ENCODE measurements at regions not wholly inside any gene's neighbourhood (a gene's known extent, or its start where the extent isn't known, plus 50 kb on each side); places are given as distances from the start of the nearest gene placed in this dataset.

- Histone ChIP-seq H3K36me3 (no peaks in the 10 kb centered on the region), H3K9me3 (peaks cover 0 to 13% (median 0%) of the 10 kb centered on the region in 4 donors), H3K27ac (no peak overlapping the region), H3K4me1 (no peaks in the 10 kb centered on the region), H3K4me3 (no peak overlapping the region), H3K27me3 (no peaks in the 10 kb centered on the region)
- TF ChIP-seq POLR2A (IDR thresholded peaks at IDR 0.05) (no peak), EP300 (IDR thresholded peaks at IDR 0.05) (no peak), CTCF (IDR thresholded peaks at IDR 0.05) (no peak)
- 90 to 96% methylated on average over 2 of the region's 2 CpGs for WGBS, 2 donors
- DNase-seq (ENCODE audit: low spot score in 2 of 2): no peak
Observed at GRCh38 chr2:45320956-45321355, 290.1 kb downstream of the SRBD1 start.

- Histone ChIP-seq H3K9me3 (peaks cover 0 to 13% (median 0%) of the 10 kb centered on the region in 4 donors), H3K4me1 (no peaks in the 10 kb centered on the region), H3K27me3 (no peaks in the 10 kb centered on the region), H3K4me3 (no peak overlapping the region), H3K36me3 (no peaks in the 10 kb centered on the region), H3K27ac (no peak overlapping the region)
- TF ChIP-seq POLR2A (IDR thresholded peaks at IDR 0.05) (no peak), EP300 (IDR thresholded peaks at IDR 0.05) (no peak)
- DNase-seq (ENCODE audit: low spot score in 2 of 2): no peak
- 81 to 84% methylated on average over 7 of the region's 7 CpGs for WGBS, 2 donors
Observed at GRCh38 chr2:45319683-45320455, 291.2 kb downstream of the SRBD1 start.

- H3K4me1 ChIP-seq: no peaks in the 10 kb centered on the region
- no peaks in the 10 kb centered on the region for H3K27me3 ChIP-seq
- DNase-seq (ENCODE audit: low spot score in 2 of 2): no peak
- no peak overlapping the region for H3K27ac ChIP-seq
- TF ChIP-seq POLR2A (IDR thresholded peaks at IDR 0.05) (no peak), EP300 (IDR thresholded peaks at IDR 0.05) (no peak), CTCF (IDR thresholded peaks at IDR 0.05) (no peak)
- peaks cover 0 to 9% (median 0%) of the 10 kb centered on the region in 4 donors for H3K9me3 ChIP-seq
- no peak overlapping the region for H3K4me3 ChIP-seq
- WGBS, 2 donors: 77 to 79% methylated on average over 4 of the region's 4 CpGs
- no peaks in the 10 kb centered on the region for H3K36me3 ChIP-seq
Observed at GRCh38 chr2:45318686-45319085, 292.4 kb downstream of the SRBD1 start.

- peaks cover 0 to 4% (median 0%) of the 10 kb centered on the region in 4 donors for H3K9me3 ChIP-seq
- H3K4me3 ChIP-seq: no peak overlapping the region
- WGBS, 2 donors: 84 to 89% methylated on average over 10 of the region's 10 CpGs
- DNase-seq (ENCODE audit: low spot score in 2 of 2): no peak
- TF ChIP-seq CTCF (IDR thresholded peaks at IDR 0.05): no peak
- TF ChIP-seq POLR2A (IDR thresholded peaks at IDR 0.05): no peak
- TF ChIP-seq EP300 (IDR thresholded peaks at IDR 0.05): no peak
- no peak overlapping the region for H3K27ac ChIP-seq
- H3K27me3 ChIP-seq: no peaks in the 10 kb centered on the region
- H3K36me3 ChIP-seq: no peaks in the 10 kb centered on the region
- no peaks in the 10 kb centered on the region for H3K4me1 ChIP-seq
Observed at GRCh38 chr2:45316576-45317338, 294.3 kb downstream of the SRBD1 start.

- H3K4me3 ChIP-seq: no peak overlapping the region
- TF ChIP-seq POLR2A (IDR thresholded peaks at IDR 0.05): no peak
- TF ChIP-seq EP300 (IDR thresholded peaks at IDR 0.05): no peak
- no peak for TF ChIP-seq CTCF (IDR thresholded peaks at IDR 0.05)
Observed at GRCh38 chr2:45315861-45316260, 295.2 kb downstream of the SRBD1 start.

More at GRCh38 chr2:45315861-45316260, 295.2 kb downstream of the SRBD1 start:
- 51 to 63% methylated on average over 3 of the region's 3 CpGs for WGBS, 2 donors
- no peaks in the 10 kb centered on the region for H3K4me1 ChIP-seq
- H3K27ac ChIP-seq: no peak overlapping the region
- H3K9me3 ChIP-seq: peaks cover 0 to 10% (median 0%) of the 10 kb centered on the region in 4 donors
- DNase-seq (ENCODE audit: low spot score in 2 of 2): no peak
- H3K27me3 ChIP-seq: no peaks in the 10 kb centered on the region
- no peaks in the 10 kb centered on the region for H3K36me3 ChIP-seq

Data from tibial nerve (tissue), 4 donors.